NT2/D1 (cell line): ENCODE measurements at regions not wholly inside any gene's neighbourhood (a gene's known extent, or its start where the extent isn't known, plus 50 kb on each side); places are given as distances from the start of the nearest gene placed in this dataset.
"Not testable (repeated sequence)": the region's sequence is repeated elsewhere in the genome, so short reads cannot be mapped to it uniquely, and the experiment has no call there.

Experiments used
- SUZ12 ChIP-seq: IDR thresholded peaks from 2 replicates; pipeline ENCODE4 v1.6.1; 2011; ENCODE audit not compliant: insufficient read length, insufficient read depth; ENCODE audit errors: extremely low read depth
- YY1 ChIP-seq: IDR thresholded peaks from 2 replicates; pipeline ENCODE4 v1.6.1; 2011; ENCODE audit not compliant: insufficient read length, insufficient read depth
- ZNF274 ChIP-seq: IDR thresholded peaks from 2 replicates; pipeline ENCODE4 v1.6.1; 2011; ENCODE audit warnings: mild to moderate bottlenecking, low read depth, low read length

DNA sequence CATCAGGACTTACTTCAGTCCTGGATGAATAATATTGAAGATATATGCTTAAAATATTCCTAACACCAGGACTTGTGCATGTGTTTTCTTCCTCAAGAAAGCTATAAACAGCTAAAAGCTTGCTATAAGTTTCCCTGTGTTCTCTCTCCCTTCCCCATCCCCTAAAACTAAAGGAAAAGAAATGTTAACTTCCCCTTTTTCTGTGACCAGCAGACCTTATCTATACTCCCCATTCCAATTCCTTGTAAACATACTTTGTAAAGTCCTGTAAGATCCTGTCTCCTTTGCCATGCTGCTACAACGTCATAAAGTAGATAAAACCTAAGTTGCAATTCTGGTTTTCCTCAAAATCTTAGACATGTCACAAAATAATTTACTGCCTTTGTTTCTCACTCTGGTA is 517.8 kb upstream of the CDH10 start:
- TF ChIP-seq YY1, SUZ12, ZNF274: not testable (repeated sequence)
